Activated CD8-positive, alpha-beta memory T cell treated with anti-CD3 and anti-CD28 coated beads for 48 hours (primary cell): ENCODE measurements at regions not wholly inside any gene's neighbourhood (a gene's known extent, or its start where the extent isn't known, plus 50 kb on each side); places are given as distances from the start of the nearest gene placed in this dataset.

ENCODE experiments used
- DNase-seq, 3 experiments: peaks; one replicate each; pipeline ENCODE4 v3.0.0-alpha.2; 2020; ENCODE audit warnings: low read depth in 2 of 3, low spot score in 2 of 3

DNA sequence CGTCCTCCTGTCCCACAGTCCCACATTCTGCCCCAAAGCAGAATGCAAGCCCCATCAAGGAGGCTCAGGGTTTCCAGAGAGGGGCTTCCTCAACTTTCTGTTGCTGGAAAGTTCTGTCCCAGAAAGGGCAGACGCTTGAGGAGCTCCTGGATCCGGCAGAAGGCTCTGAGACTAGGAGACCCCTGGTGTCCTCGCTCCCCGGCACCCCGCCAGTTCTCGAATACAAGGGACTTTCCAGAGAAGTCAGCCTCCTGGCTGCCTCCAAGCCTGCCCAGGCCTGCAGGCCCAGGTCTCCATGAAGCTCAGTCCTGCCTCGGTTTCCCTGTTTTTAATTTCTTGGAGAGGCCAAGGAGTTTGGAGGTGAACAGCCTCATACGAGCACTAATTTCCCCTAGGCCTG lies 150.4 kb downstream of the CEBPB start:
- DNase-seq, result no peak

DNA sequence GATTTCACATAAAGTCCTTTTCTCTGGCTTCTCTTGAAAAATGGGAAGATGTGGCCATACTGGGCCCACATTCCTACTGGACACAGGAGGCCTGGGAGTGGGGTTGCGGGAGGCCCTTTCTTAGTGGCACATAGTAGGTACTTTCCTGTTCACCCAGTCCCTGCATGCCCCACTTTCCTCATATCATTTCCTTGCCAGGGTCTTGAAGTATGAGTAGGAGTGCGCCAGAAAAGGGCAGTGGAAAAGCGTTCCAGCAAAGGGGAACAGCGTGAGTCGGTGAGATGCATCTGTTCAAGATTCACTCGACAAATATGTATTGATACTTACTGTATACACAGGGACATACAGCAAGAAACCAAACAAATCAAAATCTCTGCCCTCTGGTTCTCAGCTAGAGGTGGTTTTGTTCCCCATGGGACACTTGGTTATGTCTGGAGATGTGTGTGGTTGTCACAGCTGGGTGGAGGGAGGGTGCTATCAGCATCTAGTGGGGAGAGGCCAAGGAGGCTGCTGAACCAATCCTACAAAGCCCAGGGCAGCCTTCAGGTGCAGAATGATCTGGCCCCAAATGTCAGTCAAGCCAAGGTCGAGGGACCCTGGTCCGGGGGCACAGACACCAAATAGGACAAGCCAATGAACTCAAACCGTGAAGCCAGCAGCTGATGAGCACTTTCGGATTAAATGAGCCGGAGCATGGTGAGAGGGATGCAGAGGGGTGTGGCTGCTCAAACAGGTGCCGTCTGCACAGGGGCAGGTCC lies 151.4 kb downstream of the CEBPB start:
- no peak for DNase-seq

DNA sequence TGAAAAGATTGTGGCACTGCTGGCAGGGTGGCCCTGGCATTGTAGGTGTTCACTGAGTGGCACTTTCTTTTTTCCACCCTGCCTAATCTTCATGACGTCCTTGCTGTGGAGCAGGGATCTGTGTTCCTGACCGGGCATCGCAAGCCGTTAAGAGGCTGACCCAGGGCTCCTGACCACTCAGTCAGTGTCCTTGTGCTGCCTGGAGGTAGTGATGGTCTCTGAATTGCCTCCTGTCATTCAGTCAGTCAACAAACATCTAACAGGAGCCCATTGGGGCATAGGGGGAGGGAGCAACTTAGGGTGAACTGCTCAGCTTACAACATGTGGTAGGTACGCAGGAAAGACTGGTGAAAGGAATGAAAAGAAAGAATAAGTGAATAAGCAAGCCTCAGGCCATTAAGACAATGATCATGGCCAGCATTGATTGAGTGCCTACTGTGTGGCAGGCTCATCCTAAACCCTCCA lies 152.0 kb downstream of the CEBPB start:
- no peak for DNase-seq

DNA sequence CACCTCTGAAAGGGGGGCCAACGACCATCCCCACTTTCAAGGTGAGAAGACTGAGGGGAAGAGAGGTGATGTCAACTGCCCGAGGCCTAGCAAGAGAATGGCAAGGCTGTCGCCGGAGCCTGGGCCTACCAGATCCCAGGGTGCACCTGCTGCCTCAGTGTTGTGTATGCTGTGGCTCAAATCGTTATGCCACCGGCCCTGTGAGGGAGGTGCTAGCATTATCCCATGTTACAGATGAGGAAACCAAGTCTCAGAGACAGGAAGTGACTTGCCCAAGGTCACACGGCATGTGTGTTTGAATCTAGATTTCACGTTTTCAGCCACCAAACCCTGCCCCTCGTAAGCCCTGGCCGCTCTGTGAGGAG lies 152.5 kb downstream of the CEBPB start:
- no peak for DNase-seq

DNA sequence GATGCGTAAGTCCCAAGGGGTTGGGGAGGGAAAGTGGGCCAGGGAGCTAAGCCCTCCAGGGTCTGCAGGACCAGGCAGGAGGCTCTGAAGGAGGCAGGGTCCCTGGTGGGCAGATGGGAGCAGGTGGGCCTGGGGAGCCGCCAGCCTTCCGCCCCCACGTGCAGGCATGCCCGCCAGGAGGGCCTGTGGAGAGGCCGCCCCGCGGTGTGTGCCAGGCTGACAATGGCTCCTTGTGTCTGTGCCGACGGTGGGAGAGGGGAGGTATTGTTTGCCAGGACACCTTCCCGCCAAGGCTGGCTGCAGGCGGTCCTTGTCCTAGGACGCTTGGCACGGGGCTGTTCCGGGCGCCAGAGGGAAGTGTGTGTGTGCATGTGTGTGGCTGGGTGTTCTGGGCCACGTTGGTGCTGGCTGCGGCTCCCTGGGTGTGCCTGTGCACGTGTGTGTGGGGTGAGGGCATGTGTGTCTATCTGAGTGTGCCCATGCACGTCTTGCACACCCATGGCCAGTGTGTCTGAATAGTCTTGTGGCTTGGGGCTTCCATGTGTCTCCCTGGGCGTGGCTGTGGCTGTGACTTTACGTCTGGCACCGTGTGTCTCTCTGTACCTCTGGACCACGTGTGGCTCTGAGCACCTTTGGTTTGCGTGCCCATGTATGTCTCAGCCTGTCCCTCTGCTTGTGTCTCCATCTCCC lies 153.0 kb downstream of the CEBPB start:
- no peak for DNase-seq

DNA sequence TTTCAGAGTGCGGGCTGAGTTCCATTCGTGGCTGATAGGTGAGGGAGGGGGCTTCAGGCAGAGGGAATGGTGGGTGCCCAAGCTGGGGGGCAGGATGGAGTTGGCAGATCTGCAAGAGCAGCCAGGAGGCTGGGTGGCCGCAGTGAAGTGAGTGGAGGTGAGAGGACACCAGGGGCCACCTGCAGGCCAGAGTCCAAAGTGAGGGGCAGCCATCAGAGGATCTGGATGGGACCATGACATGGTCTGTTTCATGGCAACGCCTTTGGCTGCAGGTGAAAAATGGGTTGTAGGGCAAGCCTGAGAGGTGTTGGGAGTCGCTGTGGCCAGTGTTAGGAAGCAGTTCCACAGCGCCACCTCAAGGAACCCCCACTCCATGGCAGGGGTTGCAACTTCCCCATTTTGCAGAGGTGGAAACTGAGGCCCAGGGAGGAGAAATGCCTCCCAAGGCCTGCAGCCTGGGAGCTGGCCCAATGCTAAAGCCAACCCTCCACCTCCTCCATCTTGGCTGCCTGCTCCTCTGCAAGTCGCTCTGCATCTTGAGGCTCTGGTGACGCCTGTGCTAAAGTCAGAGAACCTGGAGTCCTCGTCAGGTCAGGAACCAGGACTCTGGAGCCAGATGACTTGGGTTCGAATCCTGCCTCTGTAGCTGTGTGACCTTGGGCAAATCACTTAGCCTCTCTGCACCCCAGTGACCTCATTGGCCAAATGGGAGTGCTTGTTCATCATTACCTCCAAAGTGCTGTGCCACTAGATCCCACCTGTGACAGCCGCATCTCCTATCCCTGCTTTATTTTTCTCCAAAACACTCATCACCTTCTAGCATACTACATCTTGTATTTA lies 153.8 kb downstream of the CEBPB start:
- DNase-seq, result no peak

DNA sequence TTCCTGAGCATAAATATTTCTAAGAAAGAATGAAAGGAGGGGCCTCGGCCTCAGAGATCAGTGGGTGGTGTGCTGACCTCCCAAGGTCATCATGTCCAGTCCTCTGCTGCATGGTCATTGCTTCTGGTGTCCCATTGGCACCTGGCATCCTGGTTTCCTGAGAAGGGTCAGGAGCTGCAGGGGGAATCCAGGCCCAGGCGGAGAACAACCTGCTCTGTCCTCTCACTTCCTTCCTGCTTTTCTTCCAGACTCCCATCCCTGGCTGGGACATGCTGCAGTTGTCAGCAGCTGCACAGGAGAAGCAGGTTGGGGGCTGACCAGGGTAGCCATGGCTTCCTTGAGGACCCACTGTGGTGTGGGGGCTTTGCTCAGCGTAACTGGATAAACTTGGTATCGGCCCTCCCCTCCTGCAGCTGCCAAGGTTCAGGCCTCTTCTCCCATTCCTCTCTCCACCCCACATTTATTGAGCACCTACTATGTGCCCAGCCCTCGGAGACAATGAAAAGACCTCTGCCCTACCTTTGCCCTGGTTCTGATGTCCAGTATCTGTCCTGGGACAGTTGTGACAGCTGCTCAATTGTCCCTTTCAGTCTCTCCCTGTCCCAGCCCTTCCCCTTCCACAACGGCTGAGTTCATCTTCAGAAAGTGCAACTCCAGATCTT lies 155.2 kb downstream of the CEBPB start:
- no peak for DNase-seq

DNA sequence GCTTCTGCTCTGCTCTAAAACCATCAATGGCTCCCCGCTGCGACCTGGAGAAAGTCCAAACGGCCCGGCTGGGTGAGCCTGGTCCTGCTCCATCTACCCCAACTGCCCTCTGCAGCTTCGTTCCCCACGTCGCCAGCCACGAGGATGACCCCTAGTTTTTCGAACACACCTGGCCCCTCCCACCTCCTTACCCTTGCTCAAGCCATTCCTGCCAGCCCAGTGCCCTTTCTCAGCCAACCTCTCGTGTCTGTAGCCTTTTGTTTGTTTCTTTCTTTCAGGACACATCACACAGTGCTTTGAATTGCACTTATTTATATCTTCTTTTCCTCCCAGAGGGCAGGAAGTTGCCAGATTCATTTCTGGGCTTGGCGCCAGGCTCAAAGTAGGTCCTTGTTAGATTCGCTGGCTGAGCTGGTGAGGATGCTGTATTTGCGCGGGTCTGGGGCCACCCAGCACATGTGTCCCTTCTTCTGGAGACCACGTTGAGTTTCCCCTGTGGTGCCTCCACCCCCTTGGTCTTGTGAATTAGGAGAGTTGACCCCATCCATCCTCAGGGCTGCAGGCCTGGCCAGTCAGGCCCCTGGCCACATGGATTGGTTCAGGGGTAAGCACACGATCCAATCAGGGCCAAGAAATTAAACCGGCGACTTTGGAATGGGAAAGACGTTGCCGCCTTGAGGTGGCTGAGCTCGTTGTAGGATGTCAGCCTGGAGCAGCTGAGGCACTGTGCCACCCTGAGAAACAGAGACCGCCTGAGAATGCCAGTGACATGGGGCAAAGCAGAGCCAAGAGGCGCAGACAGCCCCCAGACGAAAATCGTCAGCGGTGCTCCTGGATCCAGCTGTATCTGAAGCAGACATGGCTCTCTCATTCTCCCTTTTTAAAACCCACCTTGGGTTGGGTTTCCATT lies 156.0 kb downstream of the CEBPB start:
- no peak for DNase-seq

DNA sequence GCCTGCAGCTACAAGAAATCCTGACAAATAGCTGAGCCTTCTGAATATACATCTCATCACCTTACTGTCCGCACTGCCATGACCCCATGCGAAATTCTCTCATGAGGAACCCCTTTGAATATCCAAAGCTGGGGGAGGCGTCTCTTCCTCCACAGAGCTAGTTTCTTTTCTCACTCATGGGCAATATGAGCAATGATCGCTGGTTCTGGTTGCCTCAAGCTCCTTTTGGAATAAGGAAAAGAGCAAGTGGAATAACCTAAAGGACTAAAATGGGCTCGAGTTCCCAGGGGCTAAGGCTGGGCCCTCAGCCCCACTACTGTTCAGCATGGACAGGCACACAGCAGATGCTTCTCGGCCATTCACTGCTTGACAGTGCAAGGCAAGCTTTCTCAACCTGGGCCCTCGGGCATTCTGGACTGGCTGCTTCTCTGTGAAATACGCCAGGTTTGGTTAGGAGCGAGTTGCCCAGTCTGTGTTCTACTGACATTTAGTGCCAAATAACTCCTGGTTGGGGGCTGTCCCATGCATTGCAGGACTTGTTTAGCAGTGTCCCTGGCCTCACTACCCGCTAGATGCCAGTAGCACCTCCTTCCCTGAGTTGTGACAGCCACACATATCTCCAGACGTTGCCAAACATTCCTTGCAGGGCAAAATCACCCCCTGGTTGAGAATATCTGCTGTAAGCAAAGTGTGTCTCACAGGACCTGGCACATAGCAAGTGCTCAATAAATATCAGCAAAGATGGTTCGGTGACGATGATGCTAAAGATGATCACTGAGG lies 156.8 kb downstream of the CEBPB start:
- DNase-seq, result no peak

DNA sequence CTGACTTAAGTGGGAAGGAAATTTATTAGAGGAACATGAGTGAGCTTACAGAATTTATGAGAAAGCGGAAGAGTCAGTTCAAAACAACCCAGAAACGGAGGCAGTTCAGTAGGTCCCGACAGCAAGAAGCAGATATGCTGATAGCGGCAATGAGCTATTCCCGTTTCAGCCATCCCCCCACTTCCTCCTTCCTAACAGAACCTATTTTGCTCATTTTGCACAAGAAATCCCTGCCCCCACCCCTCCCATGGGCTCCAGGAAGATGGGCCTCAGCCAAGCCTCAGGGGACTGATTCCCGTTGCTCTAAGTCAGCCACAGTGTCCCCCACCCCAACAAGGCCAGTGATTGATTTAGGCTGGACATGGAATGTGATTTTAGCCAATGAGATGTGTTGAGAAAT lies 157.5 kb downstream of the CEBPB start:
- no peak for DNase-seq

DNA sequence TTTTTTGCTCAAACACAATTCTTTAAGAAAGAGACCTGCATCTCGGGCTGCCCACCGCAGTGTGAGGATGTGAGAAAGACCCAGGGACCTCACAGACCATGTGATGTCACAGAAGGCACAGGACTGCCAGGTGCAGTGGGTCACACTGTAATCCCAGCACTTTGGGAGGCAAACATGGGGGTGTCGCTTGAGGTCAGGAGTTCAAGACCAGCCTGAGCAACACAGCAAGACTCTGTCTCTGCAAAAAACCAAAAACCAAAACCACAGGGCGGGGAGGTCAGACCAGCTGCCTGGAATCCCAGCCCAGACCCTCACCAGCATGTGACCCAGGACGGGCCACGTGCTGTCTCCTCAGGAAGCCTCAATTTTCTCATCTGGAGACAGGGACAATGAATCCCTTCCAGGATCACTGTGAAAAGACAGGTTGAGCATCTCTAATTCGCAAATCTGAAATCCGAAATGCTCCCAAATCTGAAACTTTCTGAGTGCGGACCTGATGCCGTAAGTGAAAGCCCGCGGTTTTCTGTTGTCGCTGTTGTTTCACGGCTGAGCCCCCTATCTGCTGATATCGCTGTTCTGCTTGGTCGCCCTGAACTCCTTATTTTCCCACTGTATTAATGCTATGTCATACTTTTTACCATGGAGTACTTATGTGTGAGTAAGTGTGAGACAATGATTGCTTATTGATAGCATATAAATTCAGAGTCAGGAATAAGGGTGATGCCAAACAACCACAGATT lies 159.5 kb upstream of the PTPN1 start:
- DNase-seq, result no peak

DNA sequence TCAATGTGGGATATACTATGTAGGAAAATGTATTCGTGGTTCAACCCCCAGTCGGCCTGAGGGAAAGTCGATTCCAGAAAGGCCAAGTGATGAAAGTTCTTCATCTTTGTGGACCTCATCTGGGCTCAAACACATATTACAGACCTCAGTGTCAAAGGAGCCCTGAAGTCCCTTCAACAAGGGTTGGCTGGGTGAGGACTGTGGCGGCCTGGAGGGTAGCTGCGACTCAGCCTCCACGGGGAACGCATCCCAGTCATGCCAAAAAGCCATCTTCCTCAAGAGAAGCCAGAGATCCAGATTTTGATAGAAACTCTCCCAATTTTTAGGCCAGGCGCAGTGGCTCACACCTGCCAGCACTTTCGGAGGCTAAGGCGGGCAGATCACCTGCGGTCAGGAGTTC lies 158.6 kb upstream of the PTPN1 start:
- DNase-seq, result no peak

DNA sequence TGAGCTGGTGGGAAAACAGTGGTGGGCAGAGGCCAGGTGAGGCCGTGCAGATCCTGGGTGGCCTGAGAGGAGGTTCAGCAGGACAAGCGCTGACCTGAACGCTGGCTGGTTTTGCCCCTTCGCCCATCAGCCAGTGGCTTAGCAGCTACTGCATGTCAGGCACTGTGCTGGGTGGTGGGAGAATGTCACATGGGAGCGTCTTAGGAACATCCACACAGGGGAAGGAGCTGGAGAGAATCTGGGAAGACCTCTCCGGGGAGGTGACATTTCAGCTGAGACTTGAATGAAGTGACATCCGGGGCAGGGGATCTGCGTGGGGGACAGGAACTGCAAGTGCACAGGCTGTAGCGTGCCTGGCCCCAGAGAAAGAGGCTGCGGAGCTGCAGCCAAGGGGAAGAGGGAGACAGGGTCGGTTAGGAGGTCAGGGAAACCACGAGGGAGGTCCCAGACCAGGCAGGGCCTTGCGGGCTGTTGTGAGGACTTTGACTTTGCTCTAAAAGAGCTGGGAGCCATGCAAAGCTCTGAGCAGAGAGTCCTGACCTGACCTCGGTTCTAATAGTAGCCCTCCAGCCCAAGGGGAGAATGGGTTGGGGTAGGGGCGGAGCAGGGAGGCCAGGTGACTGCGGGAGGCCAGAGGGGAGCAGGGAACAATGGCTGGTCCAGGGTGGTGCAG lies 156.8 kb upstream of the PTPN1 start:
- DNase-seq, result no peak

DNA sequence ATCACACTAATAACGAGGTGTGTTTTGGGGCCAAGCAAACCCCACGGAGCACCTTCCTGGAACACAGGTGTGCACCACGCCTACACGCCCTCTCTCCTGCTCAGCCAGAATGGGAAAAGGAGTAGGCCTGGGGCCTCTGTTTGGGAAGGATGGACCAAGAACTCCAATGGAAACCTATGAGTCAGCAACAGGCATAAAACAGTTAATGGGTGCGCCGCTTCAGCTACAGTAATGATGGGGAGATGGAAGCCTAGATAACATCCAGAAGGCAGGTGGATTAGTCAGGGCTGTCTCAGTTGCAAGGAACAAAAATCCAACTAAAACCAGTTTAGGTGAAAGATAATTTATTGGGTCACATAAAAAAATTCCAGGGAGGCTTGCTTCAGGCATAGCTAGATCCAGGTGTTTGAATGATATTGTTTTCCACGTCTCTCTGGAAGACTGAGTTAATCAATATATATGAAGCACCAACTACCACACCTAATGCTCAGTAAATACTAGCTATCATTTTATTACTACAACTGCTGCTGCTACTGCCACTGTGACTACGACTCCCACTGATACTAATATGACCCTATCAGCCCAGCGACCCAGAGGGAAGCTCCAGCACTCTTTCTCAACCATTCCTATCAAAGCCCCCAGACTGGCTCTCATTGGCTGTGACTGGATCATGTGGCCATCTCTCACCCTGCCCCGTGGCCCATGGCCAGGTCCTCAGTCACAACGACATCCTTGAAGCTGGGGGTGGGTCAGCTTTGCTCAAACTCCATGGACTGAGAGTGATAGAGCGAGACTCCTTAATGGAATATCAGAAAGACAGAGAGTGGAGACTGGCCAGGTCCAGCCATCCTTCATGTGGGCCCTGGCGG lies 155.2 kb upstream of the PTPN1 start:
- no peak for DNase-seq

DNA sequence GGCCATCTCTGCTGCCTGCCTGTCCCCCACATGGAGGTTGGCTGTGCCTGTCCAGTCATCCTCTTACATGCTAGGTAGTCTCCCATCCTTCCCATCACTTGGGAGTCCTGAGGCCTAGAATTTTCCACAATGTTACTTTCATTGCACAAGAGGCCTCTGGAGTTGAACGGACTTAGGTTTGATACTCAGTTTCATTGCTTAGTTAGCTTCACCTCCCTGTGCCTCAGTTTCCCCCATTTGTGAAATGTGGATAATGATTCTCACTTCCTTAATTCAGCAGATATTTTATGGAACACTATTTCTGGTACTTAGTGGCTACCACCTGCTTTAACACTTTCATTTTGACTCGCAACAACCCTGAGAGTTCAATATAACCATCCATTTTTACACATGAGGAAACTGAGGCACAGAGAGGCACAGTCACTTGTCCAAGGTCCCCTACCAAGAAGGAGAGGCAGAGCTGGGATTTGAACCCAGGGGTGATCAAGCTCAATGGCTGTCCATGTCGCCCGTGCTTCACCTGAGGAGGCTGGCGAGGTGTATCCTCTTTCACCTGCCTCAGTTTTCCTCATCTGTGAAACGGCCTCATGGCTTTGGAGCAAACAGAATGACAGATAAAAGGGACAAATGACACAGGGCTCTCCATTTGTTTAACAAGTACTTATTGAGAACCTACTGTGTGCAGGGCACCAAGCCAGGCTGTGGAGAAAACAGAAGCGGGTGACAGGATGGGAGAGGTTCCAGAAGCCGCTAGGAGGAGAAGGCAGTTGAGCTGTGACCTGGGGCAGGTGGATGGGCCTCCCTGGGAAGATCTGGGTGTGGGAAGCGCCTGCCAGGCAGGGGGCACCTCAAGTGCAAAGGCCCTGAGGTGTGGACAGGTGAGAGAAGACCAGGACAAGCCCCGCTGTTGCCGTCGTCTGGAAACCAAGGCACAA lies 154.3 kb upstream of the PTPN1 start:
- no peak for DNase-seq

DNA sequence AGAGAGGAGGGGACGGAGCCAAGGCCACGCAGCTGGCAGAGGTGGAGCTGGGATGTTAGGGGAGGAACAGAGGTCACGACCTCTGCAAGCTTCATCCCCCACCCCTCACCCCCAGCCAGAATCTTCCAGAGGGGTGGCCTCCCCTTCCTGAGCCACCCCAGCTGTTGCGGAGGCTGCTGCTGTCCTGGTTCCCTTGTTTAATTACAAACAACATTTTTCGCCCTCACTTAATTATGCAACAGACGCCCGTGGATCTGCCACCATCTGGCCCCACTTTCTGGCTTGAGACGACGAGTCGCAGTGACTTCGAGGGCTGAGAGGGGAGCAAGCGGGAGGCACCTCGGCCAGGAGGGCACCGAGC lies 153.7 kb upstream of the PTPN1 start:
- DNase-seq, result no peak
